H1 (cell line): ENCODE measurements at regions not wholly inside any gene's neighbourhood (a gene's known extent, or its start where the extent isn't known, plus 50 kb on each side); places are given as distances from the start of the nearest gene placed in this dataset.

Experiments used
- CTCF ChIA-PET: fragments of 300-600 bp; sonication (Branson Sonifier 250); formaldehyde crosslinking; loops from one replicate; lab custom pipeline; 2021; ENCODE audit not compliant: partially characterized antibody; lab: Charles Lee
- POLR2A ChIA-PET: fragments of 300-600 bp; sonication (Branson Sonifier 250); formaldehyde crosslinking; loops from one replicate; lab custom pipeline; 2021; ENCODE audit warnings: inconsistent platforms; ENCODE audit not compliant: partially characterized antibody; lab: Charles Lee
- DNase-seq, 2 experiments: peaks; one replicate each; pipeline versions ENCODE4 v3.0.0 to v3.0.0-alpha.2; 2010 to 2022; ENCODE audit warnings: low spot score in 2 of 2, low read depth in 1 of 2, mixed read lengths in 1 of 2
- FAIRE-seq: peaks from 2 replicates; lab custom pipeline; 2011; peaks lifted over from hg19 to GRCh38; lab: Jason Lieb, UNC
- H2AFZ ChIP-seq: 2 replicates; pipeline ENCODE4 v1.8.1; 2012; ENCODE audit warnings: low read length, inconsistent platforms
- H2AK5ac ChIP-seq: 2 replicates; pipeline ENCODE4 v1.6.1; 2013; ENCODE audit warnings: low read depth, low read length
- H2BK120ac ChIP-seq: replicated peaks from 2 replicates; pipeline ENCODE3; 2013; ENCODE audit warnings: low read depth, low read length, inconsistent platforms
- H2BK12ac ChIP-seq: 2 replicates; pipeline ENCODE4 v1.6.1; 2013; ENCODE audit warnings: low read depth, low read length
- H2BK15ac ChIP-seq: 2 replicates; pipeline ENCODE4 v1.6.1; 2013; ENCODE audit warnings: low read length
- H2BK20ac ChIP-seq: 2 replicates; pipeline ENCODE4 v1.6.1; 2013; ENCODE audit warnings: low read length
- H2BK5ac ChIP-seq: 2 replicates; pipeline ENCODE4 v1.6.1; 2013; ENCODE audit warnings: low read depth, low read length
- H3K14ac ChIP-seq: 2 replicates; pipeline ENCODE4 v1.6.1; 2013; ENCODE audit warnings: inconsistent platforms; ENCODE audit not compliant: insufficient read length
- H3K18ac ChIP-seq: 2 replicates; pipeline ENCODE4 v1.6.1; 2013; ENCODE audit warnings: low read length; ENCODE audit errors: extremely low read depth
- H3K23ac ChIP-seq: 2 replicates; pipeline ENCODE4 v1.6.1; 2013; ENCODE audit warnings: inconsistent platforms; ENCODE audit not compliant: insufficient read length
- H3K23me2 ChIP-seq: 2 replicates; pipeline ENCODE4 v1.6.1; 2013; ENCODE audit warnings: low read depth, low read length
- H3K27ac ChIP-seq: 2 replicates; pipeline ENCODE4 v1.6.1; 2011; ENCODE audit warnings: low read depth, low read length, inconsistent platforms
- H3K27me3 ChIP-seq, 4 experiments: replicated peaks in 1 of 4; 1 replicate in 1 of 4; 2 replicates in 3 of 4; pipeline versions ENCODE4 v1.6.1 to v1.8.1; 2011 to 2013; ENCODE audit warnings: low read length in 3 of 4, mild to moderate bottlenecking in 3 of 4, inconsistent platforms in 2 of 4, mixed read lengths in 2 of 4, moderate library complexity in 1 of 4; ENCODE audit not compliant: control insufficient read depth in 3 of 4, insufficient read depth in 3 of 4; ENCODE audit errors: extremely low read depth in 1 of 4
- H3K36me3 ChIP-seq, 4 experiments: 2 replicates each; pipeline versions ENCODE4 v1.6.1 to v1.8.1; 2011 to 2013; ENCODE audit warnings: mild to moderate bottlenecking in 4 of 4, low read length in 3 of 4, moderate library complexity in 2 of 4, control low read depth in 1 of 4, inconsistent platforms in 1 of 4; ENCODE audit not compliant: insufficient read depth in 4 of 4, control insufficient read depth in 2 of 4
- H3K4ac ChIP-seq: replicated peaks from 2 replicates; pipeline ENCODE3; 2013; ENCODE audit warnings: low read length, low read depth, mixed read lengths, inconsistent platforms; ENCODE audit not compliant: insufficient read length
- H3K4me1 ChIP-seq, 4 experiments: replicated peaks in 1 of 4; 1 replicate in 1 of 4; 2 replicates in 3 of 4; pipeline versions ENCODE4 v1.6.1 to v1.8.1; 2011 to 2013; ENCODE audit warnings: low read length in 3 of 4, inconsistent platforms in 2 of 4, mixed read lengths in 1 of 4; ENCODE audit not compliant: insufficient read depth in 4 of 4, control insufficient read depth in 3 of 4
- H3K4me2 ChIP-seq, 2 experiments: 2 replicates each; pipeline versions ENCODE4 v1.6.1 to v1.8.1; 2011 to 2013; ENCODE audit warnings: low read depth in 2 of 2, low read length in 2 of 2, control low read depth in 1 of 2, inconsistent platforms in 1 of 2, mild to moderate bottlenecking in 1 of 2; ENCODE audit not compliant: insufficient read depth in 1 of 2
- H3K4me3 ChIP-seq, 4 experiments: fragments of 200-600, 300-600 bp in 1 of 4; sonication (generic), shearing (Covaris generic), sonication (Bioruptor Twin) in 1 of 4; 2 replicates each; pipeline versions ENCODE4 v1.5.1 to v1.8.1; 2011 to 2016; ENCODE audit warnings: low read length in 4 of 4, low read depth in 3 of 4, control low read depth in 2 of 4, inconsistent platforms in 2 of 4, mild to moderate bottlenecking in 2 of 4, mixed read lengths in 1 of 4, moderate library complexity in 1 of 4; ENCODE audit not compliant: insufficient read depth in 2 of 4; ENCODE audit errors: extremely low read depth in 1 of 4
- H3K56ac ChIP-seq: replicated peaks from 2 replicates; pipeline ENCODE3; 2013; ENCODE audit warnings: low read depth, mild to moderate bottlenecking, mixed read lengths, low read length, inconsistent platforms; ENCODE audit not compliant: insufficient read length
- H3K79me1 ChIP-seq: 2 replicates; pipeline ENCODE4 v1.6.1; 2013; ENCODE audit warnings: low read depth, low read length, control low read depth
- H3K79me2 ChIP-seq, 2 experiments: 2 replicates each; pipeline versions ENCODE4 v1.6.1 to v1.8.1; 2012 to 2013; ENCODE audit warnings: low read length in 2 of 2, mild to moderate bottlenecking in 2 of 2, inconsistent platforms in 1 of 2; ENCODE audit not compliant: insufficient read depth in 2 of 2, control insufficient read depth in 1 of 2
- H3K9ac ChIP-seq, 4 experiments: replicated peaks in 1 of 4; 1 replicate in 1 of 4; 2 replicates in 3 of 4; pipeline versions ENCODE4 v1.6.1 to v1.8.1; 2011 to 2013; ENCODE audit warnings: low read depth in 3 of 4, low read length in 3 of 4, control low read depth in 2 of 4, mild to moderate bottlenecking in 2 of 4, moderate library complexity in 2 of 4, inconsistent platforms in 1 of 4; ENCODE audit errors: extremely low read depth in 1 of 4
- H3K9me3 ChIP-seq, 2 experiments: 2 replicates each; pipeline versions ENCODE4 v1.6.1 to v1.8.1; 2012 to 2013; ENCODE audit warnings: mild to moderate bottlenecking in 2 of 2, moderate library complexity in 2 of 2, control low read depth in 1 of 2, inconsistent platforms in 1 of 2, low read depth in 1 of 2, low read length in 1 of 2, mixed read lengths in 1 of 2; ENCODE audit not compliant: insufficient read depth in 2 of 2
- H4K20me1 ChIP-seq, 2 experiments: replicated peaks in 1 of 2; 2 replicates each; pipeline versions ENCODE3 to v1.8.1; 2011 to 2013; ENCODE audit warnings: inconsistent platforms in 2 of 2, low read length in 2 of 2, mild to moderate bottlenecking in 1 of 2; ENCODE audit not compliant: insufficient read depth in 2 of 2, control insufficient read depth in 1 of 2
- H4K5ac ChIP-seq: 2 replicates; pipeline ENCODE4 v1.6.1; 2013; ENCODE audit warnings: low read length, low read depth, mixed read lengths, inconsistent platforms; ENCODE audit not compliant: insufficient read length
- H4K8ac ChIP-seq: 2 replicates; pipeline ENCODE4 v1.8.0; 2013; ENCODE audit warnings: mild to moderate bottlenecking, moderate library complexity, low read length, inconsistent platforms; ENCODE audit not compliant: insufficient read depth; ENCODE audit errors: extremely low read depth
- H4K91ac ChIP-seq: replicated peaks from 2 replicates; pipeline ENCODE3; 2013; ENCODE audit warnings: low read length, mixed read lengths, inconsistent platforms; ENCODE audit not compliant: insufficient read length
- ASH2L ChIP-seq: fragments of 200-600, 300-600 bp; sonication (generic); IDR thresholded peaks from one replicate; pipeline ENCODE4 v1.7.1; 2017; ENCODE audit warnings: low read length
- CHD1 ChIP-seq: IDR thresholded peaks from 2 replicates; pipeline ENCODE4 v1.6.1; 2012; ENCODE audit warnings: low read depth, low read length, improper control_type of control experiment
- POLR2A ChIP-seq, 2 experiments: IDR thresholded peaks; 1 replicate in 1 of 2; 2 replicates in 1 of 2; pipeline ENCODE4 v1.6.1; 2011; ENCODE audit warnings: low read depth in 2 of 2, low read length in 2 of 2, mild to moderate bottlenecking in 2 of 2; ENCODE audit errors: control extremely low read depth in 1 of 2
- TAF1 ChIP-seq: IDR thresholded peaks from 2 replicates; pipeline ENCODE4 v1.6.1; 2011; ENCODE audit warnings: mild to moderate bottlenecking, low read depth, low read length
- WGBS, 2 experiments: shearing (Covaris generic) in 1 of 2; methylation state at CpG; one replicate each; pipeline versions ENCODE4 v1.1.6 to v1.1.7; 2013 to 2015; ENCODE audit warnings: low lambda C conversion rate in 2 of 2, mixed read lengths in 2 of 2, inconsistent platforms in 1 of 2, low coverage in 1 of 2, missing lambda C conversion rate in 1 of 2; ENCODE audit not compliant: insufficient replicate concordance in 2 of 2, insufficient coverage in 1 of 2, insufficient read length in 1 of 2; ENCODE audit errors: extremely low coverage in 1 of 2, missing lambda C conversion rate in 1 of 2; 5-methylcytosine and 5-hydroxymethylcytosine counted together

- DNase-seq (no peak), FAIRE-seq (no peak)
- no peaks in the 10 kb centered on the region for H3K23me2 ChIP-seq
- H2AFZ ChIP-seq = peak overlapping the region; percentile 70
- no peak overlapping the region for H3K27ac ChIP-seq
- no peak overlapping the region for H4K5ac ChIP-seq
- no peaks in the 10 kb centered on the region for H3K9me3 ChIP-seq
- H4K91ac ChIP-seq = no peak overlapping the region
- POLR2A ChIA-PET = interaction anchor here (0.8 to 1.3 kb wide), 4 partner anchors 9 to 19 kb away, joined by 4 to 5 read pairs (median 4); no protein-coding TSS in a partner anchor
- no peak overlapping the region for H2BK5ac ChIP-seq
- H2BK120ac ChIP-seq = no peak overlapping the region
- no peaks in the 10 kb centered on the region for H3K79me1 ChIP-seq
- CTCF ChIA-PET = interaction anchor here (0.8 to 1.9 kb wide), 7 partner anchors 8 to 421 kb away, joined by 3 to 9 read pairs (median 4); no protein-coding TSS in a partner anchor
- H3K4me2 ChIP-seq = no peak overlapping the region
- no peak overlapping the region for H3K4me3 ChIP-seq
- no peak overlapping the region for H4K8ac ChIP-seq
- no peak overlapping the region for H2BK20ac ChIP-seq
- peak overlapping the region; percentile 87 for H3K18ac ChIP-seq
- 91% methylated on average over 6 of the region's 6 CpGs; no CpG with 5 or more reads in 1 of the 2 experiments for WGBS, 2 experiments
- H3K27me3 ChIP-seq = no peaks in the 10 kb centered on the region; a peak in 1 of 7 replicates
- no peak overlapping the region for H3K9ac ChIP-seq
- no peak overlapping the region for H3K14ac ChIP-seq
- no peaks in the 10 kb centered on the region for H3K36me3 ChIP-seq
- peak overlapping the region; percentile 77; the same call in 1 of the 2 replicates for H2BK12ac ChIP-seq
- peaks cover 0 to 14% (median 6%) of the 10 kb centered on the region in 4 experiments; a peak in 5 of 7 replicates for H3K4me1 ChIP-seq
- no peaks in the 10 kb centered on the region for H3K79me2 ChIP-seq
- H3K56ac ChIP-seq = no peak overlapping the region
- H2AK5ac ChIP-seq = no peak overlapping the region
- no peak overlapping the region for H3K4ac ChIP-seq
- no peak overlapping the region for H3K23ac ChIP-seq
- peak overlapping the region; percentile 72; the same call in 1 of the 2 replicates for H2BK15ac ChIP-seq
- no peaks in the 10 kb centered on the region for H4K20me1 ChIP-seq
- TF ChIP-seq TAF1 (no peak), POLR2A (IDR thresholded peaks at IDR 0.05; ENCODE audit: control extremely low read depth in 1 of 2, low read depth in 2 of 2, low read length in 2 of 2) (no peak), CHD1 (no peak), ASH2L (no peak)
These were observed 73.4 kb downstream of the CPN2 start for GRCh38 chr3:194277786-194278130.
